IMR-90 (cell line): ENCODE measurements at regions not wholly inside any gene's neighbourhood (a gene's known extent, or its start where the extent isn't known, plus 50 kb on each side); places are given as distances from the start of the nearest gene placed in this dataset.

ENCODE experiments used
- ATAC-seq: fragments of 200-7000 bp; cut with Tn5 transposase; 2 replicates; pipeline ENCODE4 v1.9.1; 2020; ENCODE audit warnings: low read depth, mild to moderate bottlenecking, moderate library complexity
- BruUV-seq: library from RNA; stranded (reverse); fragments of 400-500 nt; replicated peaks from 2 replicates; lab custom pipeline; 2021; lab: Mats Ljungman, UMichigan
- CTCF ChIA-PET: fragments of 300-600 bp; formaldehyde crosslinking; extraction: SDS; loops from one replicate; lab custom pipeline; 2021; ENCODE audit warnings: antibody characterized with exemption; lab: Yijun Ruan, JAX
- POLR2A ChIA-PET: fragments of 300-600 bp; sonication (Branson Sonifier 250); formaldehyde crosslinking; loops from one replicate; lab custom pipeline; 2022; ENCODE audit warnings: antibody characterized with exemption; ENCODE audit not compliant: unreplicated experiment; lab: Charles Lee
- DNase-seq: peaks from one replicate; pipeline ENCODE4 v3.0.0; 2013
- H2AFZ ChIP-seq: replicated peaks from 2 replicates; pipeline ENCODE3; 2013; ENCODE audit warnings: low read length, mild to moderate bottlenecking; ENCODE audit not compliant: poor library complexity
- H2AK5ac ChIP-seq: 2 replicates; pipeline ENCODE4 v1.6.1; 2013; ENCODE audit warnings: low read depth, low read length, inconsistent platforms
- H2AK9ac ChIP-seq: replicated peaks from 2 replicates; pipeline ENCODE3; 2013; ENCODE audit warnings: mild to moderate bottlenecking, low read depth, low read length, moderate library complexity; ENCODE audit not compliant: poor library complexity
- H2BK120ac ChIP-seq: 2 replicates; pipeline ENCODE4 v1.6.1; 2013; ENCODE audit warnings: low read depth, low read length, inconsistent platforms
- H2BK15ac ChIP-seq: 3 replicates; pipeline ENCODE4 v1.6.1; 2013; ENCODE audit warnings: low read depth, low read length, inconsistent platforms
- H2BK20ac ChIP-seq: 2 replicates; pipeline ENCODE4 v1.6.1; 2013; ENCODE audit warnings: low read depth, mild to moderate bottlenecking, inconsistent platforms, low read length, moderate library complexity
- H2BK5ac ChIP-seq: 2 replicates; pipeline ENCODE4 v1.6.1; 2013; ENCODE audit warnings: mild to moderate bottlenecking, low read depth, low read length, inconsistent platforms; ENCODE audit not compliant: poor library complexity, severe bottlenecking
- H3K14ac ChIP-seq: replicated peaks from 2 replicates; pipeline ENCODE4 v1.6.1; 2013; ENCODE audit warnings: low read depth, low read length, inconsistent platforms
- H3K18ac ChIP-seq: 2 replicates; pipeline ENCODE4 v1.6.1; 2013; ENCODE audit warnings: low read depth, low read length, control low read depth
- H3K23ac ChIP-seq: 2 replicates; pipeline ENCODE4 v1.6.1; 2013; ENCODE audit warnings: low read depth, low read length, inconsistent platforms
- H3K27ac ChIP-seq: 2 replicates; pipeline ENCODE4 v1.5.1; 2013; ENCODE audit warnings: mild to moderate bottlenecking, control low read depth, low read length; ENCODE audit not compliant: insufficient read depth
- H3K27me3 ChIP-seq: 2 replicates; pipeline ENCODE4 v1.6.1; 2013; ENCODE audit warnings: low read length; ENCODE audit not compliant: control insufficient read depth, insufficient read depth
- H3K36me3 ChIP-seq: 2 replicates; pipeline ENCODE4 v1.6.1; 2013; ENCODE audit warnings: low read length, mixed read lengths; ENCODE audit not compliant: control insufficient read depth, insufficient read depth
- H3K4ac ChIP-seq: 2 replicates; pipeline ENCODE4 v1.6.1; 2013; ENCODE audit warnings: low read depth, low read length, inconsistent platforms
- H3K4me1 ChIP-seq: 2 replicates; pipeline ENCODE4 v1.6.1; 2013; ENCODE audit warnings: low read length, mixed read lengths; ENCODE audit not compliant: control insufficient read depth, insufficient read depth
- H3K4me2 ChIP-seq: 2 replicates; pipeline ENCODE4 v1.6.1; 2013; ENCODE audit warnings: low read depth, mild to moderate bottlenecking, control low read depth, low read length, moderate library complexity
- H3K4me3 ChIP-seq: 2 replicates; pipeline ENCODE4 v1.5.1; 2013; ENCODE audit warnings: low read depth, mild to moderate bottlenecking, control low read depth, low read length, moderate library complexity; ENCODE audit not compliant: insufficient read depth
- H3K56ac ChIP-seq: 2 replicates; pipeline ENCODE4 v1.6.1; 2013; ENCODE audit warnings: low read length, inconsistent platforms; ENCODE audit not compliant: insufficient read depth; ENCODE audit errors: extremely low read depth
- H3K79me1 ChIP-seq, 2 experiments: 2 replicates each; pipeline ENCODE4 v1.6.1; 2013; ENCODE audit warnings: low read length in 2 of 2, inconsistent platforms in 1 of 2, low read depth in 1 of 2
- H3K9ac ChIP-seq: 2 replicates; pipeline ENCODE4 v1.6.1; 2013; ENCODE audit warnings: low read depth, low read length, control low read depth
- H3K9me1 ChIP-seq: 2 replicates; pipeline ENCODE4 v1.6.1; 2013; ENCODE audit warnings: low read length, inconsistent platforms; ENCODE audit not compliant: insufficient read depth
- H3K9me3 ChIP-seq: 2 replicates; pipeline ENCODE4 v1.6.1; 2013; ENCODE audit warnings: low read length; ENCODE audit not compliant: control insufficient read depth, insufficient read depth
- H4K20me1 ChIP-seq: 2 replicates; pipeline ENCODE4 v1.6.1; 2013; ENCODE audit warnings: low read length, inconsistent platforms; ENCODE audit not compliant: insufficient read depth
- H4K5ac ChIP-seq: 2 replicates; pipeline ENCODE4 v1.6.1; 2013; ENCODE audit warnings: mild to moderate bottlenecking, low read depth, low read length, control low read depth
- H4K8ac ChIP-seq, 2 experiments: 2 replicates each; pipeline ENCODE4 v1.6.1; 2013; ENCODE audit warnings: low read depth in 2 of 2, low read length in 2 of 2, control low read depth in 1 of 2, inconsistent platforms in 1 of 2
- H4K91ac ChIP-seq: 2 replicates; pipeline ENCODE4 v1.6.1; 2013; ENCODE audit warnings: low read depth, low read length, inconsistent platforms; ENCODE audit not compliant: insufficient read depth
- BHLHE40 ChIP-seq: fragments of 150-350 bp; IDR thresholded peaks from 2 replicates; pipeline ENCODE4 v1.6.1; 2016; ENCODE audit warnings: mild to moderate bottlenecking, low read depth, low read length
- CEBPB ChIP-seq: IDR thresholded peaks from 2 replicates; pipeline ENCODE4 v1.6.1; 2012; ENCODE audit warnings: low read depth, low read length, improper control_type of control experiment
- CHD1 ChIP-seq: IDR thresholded peaks from 2 replicates; pipeline ENCODE4 v1.6.1; 2012; ENCODE audit warnings: low read depth, low read length, improper control_type of control experiment
- CTCF ChIP-seq: conservative IDR thresholded peaks from 2 replicates; pipeline ENCODE4 v1.5.1; 2012; ENCODE audit warnings: mild to moderate bottlenecking, low read depth, low read length, improper control_type of control experiment
- ELK1 ChIP-seq: fragments of 150-350 bp; IDR thresholded peaks from 2 replicates; pipeline ENCODE4 v1.6.1; 2016; ENCODE audit warnings: low read depth, mild to moderate bottlenecking, low read length, moderate library complexity, borderline replicate concordance
- MAFK ChIP-seq: IDR thresholded peaks from 2 replicates; pipeline ENCODE4 v1.6.1; 2012; ENCODE audit warnings: low read depth, low read length, improper control_type of control experiment
- MAZ ChIP-seq: IDR thresholded peaks from 2 replicates; pipeline ENCODE4 v1.6.1; 2012; ENCODE audit warnings: low read depth, mild to moderate bottlenecking, low read length, improper control_type of control experiment, moderate library complexity, borderline replicate concordance
- MXI1 ChIP-seq: IDR thresholded peaks from 2 replicates; pipeline ENCODE4 v1.6.1; 2012; ENCODE audit warnings: low read depth, mild to moderate bottlenecking, low read length, moderate library complexity, borderline replicate concordance
- NFE2L2 ChIP-seq: fragments of 150-350 bp; IDR thresholded peaks from 2 replicates; pipeline ENCODE4 v1.6.1; 2016; ENCODE audit warnings: low read depth, mild to moderate bottlenecking, low read length
- RAD21 ChIP-seq: IDR thresholded peaks from 2 replicates; pipeline ENCODE4 v1.6.1; 2012; ENCODE audit warnings: low read length, improper control_type of control experiment
- RCOR1 ChIP-seq: IDR thresholded peaks from 2 replicates; pipeline ENCODE4 v1.6.1; 2012; ENCODE audit warnings: mild to moderate bottlenecking, low read length, improper control_type of control experiment; ENCODE audit not compliant: insufficient replicate concordance
- USF2 ChIP-seq: fragments of 150-350 bp; IDR thresholded peaks from 2 replicates; pipeline ENCODE4 v1.6.1; 2017; ENCODE audit warnings: mild to moderate bottlenecking, antibody characterized with exemption, low read length, low read depth
- WGBS, 2 experiments: methylation state at CpG; one replicate each; pipeline versions ENCODE4 v1.1.5 to v1.1.7; 2013; ENCODE audit warnings: missing lambda C conversion rate in 2 of 2; ENCODE audit not compliant: insufficient read length in 1 of 2; ENCODE audit errors: extremely low coverage in 2 of 2; 5-methylcytosine and 5-hydroxymethylcytosine counted together
- dilution Hi-C: fragments of 300-500 bp; cut with HindIII; formaldehyde crosslinking; loops from one replicate; pipeline ENCODE4 v1.14.3; 2018; ENCODE audit warnings: low sequenced_read_pairs; ENCODE audit not compliant: unreplicated experiment
- in situ Hi-C: fragments of 300-500 bp; cut with MboI; formaldehyde crosslinking; loops from 3 replicates; pipeline ENCODE4 v1.14.3; 2019; ENCODE audit warnings: low sequenced_read_pairs, inconsistent platforms, mixed read lengths
- intact Hi-C: fragments of 100-400 bp; cut with micrococcal nuclease; formaldehyde crosslinking; loops from 2 replicates; pipeline ENCODE4 v1.10.0; 2022

- H3K9ac ChIP-seq, result no peak overlapping the region
- in situ Hi-C loops, result no loop called here
- no peak overlapping the region for H2BK5ac ChIP-seq
- H2AK9ac ChIP-seq, result no peak overlapping the region
- dilution Hi-C loops, result no loop called here
- intact Hi-C loops, result loop anchor here (10.0 kb wide), 1 partner anchor 207 kb away; no protein-coding TSS in a partner anchor
- no peak overlapping the region for H4K91ac ChIP-seq
- no peak for DNase-seq
- 86% methylated on average over 5 of the region's 5 CpGs; no CpG with 5 or more reads in 1 of the 2 experiments for WGBS, 2 experiments
- no peak overlapping the region for H2BK20ac ChIP-seq
- H3K18ac ChIP-seq, result no peak overlapping the region
- no peak overlapping the region for H3K23ac ChIP-seq
- no peak overlapping the region for H2AFZ ChIP-seq
- no peak overlapping the region for H2AK5ac ChIP-seq
- no peaks in the 10 kb centered on the region for H3K4me1 ChIP-seq
- no peak overlapping the region for H3K14ac ChIP-seq
- no peaks in the 10 kb centered on the region for H4K20me1 ChIP-seq
- ChIA-PET CTCF (no interaction called here), POLR2A (no interaction called here)
- no peak overlapping the region for H3K27ac ChIP-seq
- H4K8ac ChIP-seq, result no peak overlapping the region
- peaks cover 25% of the 10 kb centered on the region for H3K27me3 ChIP-seq
- no peak overlapping the region for H2BK120ac ChIP-seq
- no peak overlapping the region for H3K4me2 ChIP-seq
- no peaks in the 10 kb centered on the region for H3K36me3 ChIP-seq
- TF ChIP-seq ELK1, result no peak
- no peak for TF ChIP-seq USF2
- no peak for TF ChIP-seq NFE2L2
- TF ChIP-seq CTCF, result no peak
- no peak for TF ChIP-seq MXI1
- no peak for TF ChIP-seq MAFK
- TF ChIP-seq BHLHE40, result no peak
- TF ChIP-seq RAD21, result no peak
- no peak for TF ChIP-seq RCOR1
- TF ChIP-seq CHD1, result no peak
- no peak for TF ChIP-seq CEBPB
- no peak for TF ChIP-seq MAZ
- no peak overlapping the region for H3K4ac ChIP-seq
- H3K9me1 ChIP-seq, result no peaks in the 10 kb centered on the region
- no peaks in the 10 kb centered on the region for H3K9me3 ChIP-seq
- no peak overlapping the region for H3K56ac ChIP-seq
- H3K79me1 ChIP-seq, result no peaks in the 10 kb centered on the region
- H3K4me3 ChIP-seq, result no peak overlapping the region
- H2BK15ac ChIP-seq, result no peak overlapping the region
- H4K5ac ChIP-seq, result no peak overlapping the region
- BruUV-seq, result no TSS peak
- no peak for ATAC-seq
These were observed 80.4 kb upstream of the ZBED5 start for GRCh38 chr11:10938231-10938630.
